GM19025 (cell line): ENCODE measurements at regions not wholly inside any gene's neighbourhood (a gene's known extent, or its start where the extent isn't known, plus 50 kb on each side); places are given as distances from the start of the nearest gene placed in this dataset.

Source experiments
- ATAC-seq: cut with Tn5 transposase; IDR thresholded peaks from one replicate; pipeline ENCODE4 v1.9.1; 2021; ENCODE audit warnings: mild to moderate bottlenecking, low read depth, moderate library complexity; ENCODE audit not compliant: unreplicated experiment

- ATAC-seq: no peak
Observed at GRCh38 chr12:4112290-4112689, 161.3 kb upstream of the CCND2 start.

GRCh38 chr12:4111010-4111409 lies 162.6 kb upstream of the CCND2 start:
- ATAC-seq: no peak

GRCh38 chr12:4109826-4110225 lies 163.7 kb upstream of the CCND2 start:
- ATAC-seq: no peak

GRCh38 chr12:4108803-4109345 lies 164.7 kb upstream of the CCND2 start:
- no peak for ATAC-seq

- ATAC-seq: no peak
Observed at GRCh38 chr12:4107911-4108697, 165.5 kb upstream of the CCND2 start.

- no peak for ATAC-seq
Observed at GRCh38 chr12:4107436-4107878, 166.1 kb upstream of the CCND2 start.

GRCh38 chr12:4106621-4107020 lies 166.9 kb upstream of the CCND2 start:
- ATAC-seq: no peak

GRCh38 chr12:4104722-4105244 lies 168.8 kb upstream of the CCND2 start:
- ATAC-seq: no peak

- no peak for ATAC-seq
Observed at GRCh38 chr12:4099276-4099675, 174.3 kb upstream of the CCND2 start.

GRCh38 chr12:4091016-4091743 lies 182.4 kb upstream of the CCND2 start:
- ATAC-seq: no peak

- ATAC-seq: no peak
Observed at GRCh38 chr12:4089956-4090355, 183.6 kb upstream of the CCND2 start.

GRCh38 chr12:4089121-4089606 lies 184.4 kb upstream of the CCND2 start:
- no peak for ATAC-seq

GRCh38 chr12:4088451-4088850 lies 185.1 kb upstream of the CCND2 start:
- ATAC-seq: no peak

- ATAC-seq: no peak
Observed at GRCh38 chr12:4086481-4086880, 187.1 kb upstream of the CCND2 start.

- ATAC-seq: no peak
Observed at GRCh38 chr12:4084573-4084972, 189.0 kb upstream of the CCND2 start.

- ATAC-seq: no peak
Observed at GRCh38 chr12:4082809-4083403, 190.7 kb upstream of the CCND2 start.

GRCh38 chr12:4080213-4080612 lies 193.3 kb upstream of the CCND2 start:
- ATAC-seq: no peak

GRCh38 chr12:4074129-4074528 lies 199.4 kb upstream of the CCND2 start:
- no peak for ATAC-seq

- no peak for ATAC-seq
Observed at GRCh38 chr12:4069670-4070010, 196.4 kb upstream of the PARP11 start.

GRCh38 chr12:4068981-4069669 lies 195.9 kb upstream of the PARP11 start:
- no peak for ATAC-seq
